Sigmoid colon (tissue), 6 donors: ENCODE measurements at regions not wholly inside any gene's neighbourhood (a gene's known extent, or its start where the extent isn't known, plus 50 kb on each side); places are given as distances from the start of the nearest gene placed in this dataset.

ENCODE experiments used
- DNase-seq: peaks from one replicate; pipeline ENCODE4 v3.0.0-alpha.2; 2019
- H3K27ac ChIP-seq, 4 donors: fragments of 200-600 bp; sonication (generic); one replicate each; pipeline ENCODE4 v1.5.1; 2016 to 2019; ENCODE audit warnings: mild to moderate bottlenecking in 1 of 4
- H3K27me3 ChIP-seq, 3 donors: fragments of 200-600 bp; sonication (generic); one replicate each; pipeline ENCODE4 v1.5.1; 2019; ENCODE audit warnings: mild to moderate bottlenecking in 1 of 3
- H3K36me3 ChIP-seq, 4 donors: fragments of 200-600 bp; sonication (generic); one replicate each; pipeline ENCODE4 v1.5.1; 2016 to 2019
- H3K4me1 ChIP-seq, 4 donors: fragments of 200-600 bp; sonication (generic); one replicate each; pipeline ENCODE4 v1.5.1; 2017 to 2019
- H3K4me3 ChIP-seq, 4 donors: fragments of 200-600 bp; sonication (generic); one replicate each; pipeline ENCODE4 v1.5.1; 2017 to 2019; ENCODE audit warnings: mild to moderate bottlenecking in 2 of 4, moderate library complexity in 1 of 4
- H3K9me3 ChIP-seq, 4 donors: fragments of 200-600 bp in 3 of 4; sonication (generic) in 3 of 4; one replicate each; pipeline versions ENCODE4 v1.5.1 to v1.6.1; 2013 to 2019
- EP300 ChIP-seq, 4 donors: sonication (generic); formaldehyde crosslinking; IDR thresholded peaks; one replicate each; pipeline ENCODE4 v1.6.1; 2017; ENCODE audit warnings: antibody characterized with exemption in 4 of 4
- POLR2A ChIP-seq, 2 donors: fragments of 450-650 bp; IDR thresholded peaks; one replicate each; pipeline ENCODE4 v1.6.1; 2016; ENCODE audit warnings: antibody characterized with exemption in 2 of 2, mild to moderate bottlenecking in 2 of 2, moderate library complexity in 2 of 2
- POLR2AphosphoS5 ChIP-seq, 4 donors: sonication (generic); formaldehyde crosslinking; IDR thresholded peaks; one replicate each; pipeline ENCODE4 v1.6.1; 2017; ENCODE audit warnings: antibody characterized with exemption in 4 of 4
- WGBS, 2 donors: extraction: QIAGEN DNeasy Blood & Tissue Kit; methylation state at CpG; one replicate each; pipeline ENCODE4 v1.1.7; 2013; 5-methylcytosine and 5-hydroxymethylcytosine counted together
- intact Hi-C: fragments of 100-400 bp; cut with DNase I; formaldehyde crosslinking; loops from one replicate; pipeline ENCODE4 v1.15.1; 2023
- TF ChIP-seq, protein P1 (sequence below), 4 experiments: fragments of 450-650 bp in 3 of 4; fragments of 200-600 bp in 1 of 4; IDR thresholded peaks; one replicate each; pipeline ENCODE4 v1.5.1; 2016 to 2019; ENCODE audit warnings: antibody characterized with exemption in 4 of 4, mild to moderate bottlenecking in 3 of 4, moderate library complexity in 2 of 4
- donor health status: healthy with polysubstance abuse.
- donor health status: healthy.

DNA sequence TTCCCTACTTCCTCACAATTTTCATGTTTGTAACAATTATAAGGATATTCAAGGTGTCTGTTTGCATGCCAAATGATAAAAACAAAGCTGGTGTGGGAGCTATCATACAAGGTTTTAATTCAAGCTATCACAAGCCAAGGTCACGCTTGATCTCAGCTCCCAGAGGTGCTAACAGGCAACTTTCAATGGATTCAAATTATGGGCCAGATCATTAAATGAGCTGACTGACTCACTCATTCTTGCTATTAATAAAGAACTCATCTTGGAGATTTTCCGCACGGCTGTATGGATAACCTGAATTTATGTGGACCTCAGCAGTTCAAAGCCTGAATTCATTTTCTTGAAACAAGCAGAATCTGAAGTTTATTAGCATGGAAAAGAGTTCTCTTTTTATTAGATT, 267.3 kb upstream of the CDH6 start:
- Histone ChIP-seq H3K27me3 (no peaks in the 10 kb centered on the region), H3K27ac (no peak overlapping the region), H3K4me3 (no peak overlapping the region), H3K4me1 (no peaks in the 10 kb centered on the region), H3K36me3 (no peaks in the 10 kb centered on the region), H3K9me3 (peaks cover 0 to 5% (median 0%) of the 10 kb centered on the region in 4 donors)
- DNase-seq: no peak
- TF ChIP-seq POLR2A (IDR thresholded peaks at IDR 0.05) (no peak), EP300 (IDR thresholded peaks at IDR 0.05) (no peak), POLR2AphosphoS5 (IDR thresholded peaks at IDR 0.05) (no peak)
- TF ChIP-seq, protein P1, sequence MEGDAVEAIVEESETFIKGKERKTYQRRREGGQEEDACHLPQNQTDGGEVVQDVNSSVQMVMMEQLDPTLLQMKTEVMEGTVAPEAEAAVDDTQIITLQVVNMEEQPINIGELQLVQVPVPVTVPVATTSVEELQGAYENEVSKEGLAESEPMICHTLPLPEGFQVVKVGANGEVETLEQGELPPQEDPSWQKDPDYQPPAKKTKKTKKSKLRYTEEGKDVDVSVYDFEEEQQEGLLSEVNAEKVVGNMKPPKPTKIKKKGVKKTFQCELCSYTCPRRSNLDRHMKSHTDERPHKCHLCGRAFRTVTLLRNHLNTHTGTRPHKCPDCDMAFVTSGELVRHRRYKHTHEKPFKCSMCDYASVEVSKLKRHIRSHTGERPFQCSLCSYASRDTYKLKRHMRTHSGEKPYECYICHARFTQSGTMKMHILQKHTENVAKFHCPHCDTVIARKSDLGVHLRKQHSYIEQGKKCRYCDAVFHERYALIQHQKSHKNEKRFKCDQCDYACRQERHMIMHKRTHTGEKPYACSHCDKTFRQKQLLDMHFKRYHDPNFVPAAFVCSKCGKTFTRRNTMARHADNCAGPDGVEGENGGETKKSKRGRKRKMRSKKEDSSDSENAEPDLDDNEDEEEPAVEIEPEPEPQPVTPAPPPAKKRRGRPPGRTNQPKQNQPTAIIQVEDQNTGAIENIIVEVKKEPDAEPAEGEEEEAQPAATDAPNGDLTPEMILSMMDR (IDR thresholded peaks at IDR 0.05): no peak
- WGBS, 2 donors: 91 to 94% methylated on average over 3 of the region's 3 CpGs
- intact Hi-C loops: no loop called here

DNA sequence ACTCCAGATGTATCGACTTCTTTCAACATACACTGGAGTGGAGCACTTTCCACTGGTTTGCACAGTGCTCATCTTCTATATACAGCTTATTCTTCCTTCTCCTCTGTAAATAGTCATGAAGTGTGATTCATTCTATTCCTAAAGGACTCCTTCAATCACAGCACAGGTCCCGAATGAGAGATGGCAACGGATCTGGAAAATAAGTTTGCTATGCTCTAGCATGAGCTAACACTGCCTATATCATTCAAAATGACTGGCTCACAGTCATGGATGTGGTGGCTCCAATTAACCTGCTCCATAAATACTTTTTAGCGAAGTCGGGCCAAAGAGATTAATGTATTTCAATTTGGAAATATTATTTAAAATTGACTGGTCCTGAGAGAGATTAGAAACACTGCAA, 272.1 kb upstream of the CDH6 start:
- no peak for TF ChIP-seq POLR2A (IDR thresholded peaks at IDR 0.05)
- TF ChIP-seq, protein P1 (IDR thresholded peaks at IDR 0.05): no peak
- TF ChIP-seq POLR2AphosphoS5 (IDR thresholded peaks at IDR 0.05): no peak
- DNase-seq: no peak
- no peaks in the 10 kb centered on the region for H3K27me3 ChIP-seq
- no peaks in the 10 kb centered on the region for H3K36me3 ChIP-seq
- intact Hi-C loops: no loop called here
- H3K27ac ChIP-seq: no peak overlapping the region
- WGBS, 2 donors: 91% methylated on average over 5 of the region's 5 CpGs
- H3K4me1 ChIP-seq: no peaks in the 10 kb centered on the region
- H3K4me3 ChIP-seq: no peak overlapping the region
- H3K9me3 ChIP-seq: peaks cover 0 to 5% (median 0%) of the 10 kb centered on the region in 4 donors

DNA sequence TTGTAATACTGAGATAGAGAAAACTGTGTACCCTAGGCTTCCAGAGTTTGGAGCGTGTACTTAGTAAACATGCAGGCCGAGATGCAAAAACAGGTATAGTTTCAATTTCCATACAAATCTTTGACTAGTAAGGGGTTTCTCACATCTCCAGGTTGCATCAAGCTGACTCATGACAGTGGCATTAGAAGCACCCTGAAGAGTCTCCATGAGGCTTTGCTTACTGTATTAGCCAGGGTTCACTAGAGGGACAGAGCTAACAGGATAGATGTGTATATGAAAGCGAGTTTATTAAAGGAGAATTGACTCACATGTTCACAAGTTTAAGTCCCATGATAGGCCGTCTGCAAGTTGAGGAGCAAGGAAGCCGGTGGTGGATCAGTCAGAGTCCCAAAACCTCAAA, 275.3 kb upstream of the CDH6 start:
- 82 to 84% methylated on average over 5 of the region's 5 CpGs for WGBS, 2 donors
- H3K4me1 ChIP-seq: no peaks in the 10 kb centered on the region
- no peak for DNase-seq
- H3K9me3 ChIP-seq: no peaks in the 10 kb centered on the region
- H3K36me3 ChIP-seq: no peaks in the 10 kb centered on the region
- H3K27ac ChIP-seq: no peak overlapping the region
- H3K4me3 ChIP-seq: no peak overlapping the region
- intact Hi-C loops: no loop called here
- no peaks in the 10 kb centered on the region for H3K27me3 ChIP-seq
- TF ChIP-seq POLR2AphosphoS5 (IDR thresholded peaks at IDR 0.05): no peak
- TF ChIP-seq, protein P1 (IDR thresholded peaks at IDR 0.05): no peak

DNA sequence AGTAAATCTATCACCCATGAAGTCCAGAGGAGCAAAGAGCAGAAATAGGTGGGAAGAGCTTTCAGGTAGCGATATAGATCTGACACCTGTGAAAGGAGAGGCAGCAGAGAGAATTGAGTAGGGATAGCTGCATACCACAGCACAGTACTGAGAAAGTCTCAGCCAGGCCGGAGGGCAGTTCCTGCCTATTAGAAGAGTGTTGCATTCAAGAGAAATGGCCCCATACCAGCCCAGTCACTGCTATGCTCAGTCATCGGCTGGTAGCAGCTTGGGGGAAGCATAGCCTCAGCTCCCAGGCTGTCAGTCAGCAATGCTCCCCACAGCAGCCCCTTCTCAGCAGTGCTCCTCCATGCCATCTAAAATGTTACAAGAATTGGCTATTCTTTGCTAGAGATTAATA, 285.1 kb upstream of the CDH6 start:
- H3K4me3 ChIP-seq: no peak overlapping the region
- no peaks in the 10 kb centered on the region for H3K27me3 ChIP-seq
- no peaks in the 10 kb centered on the region for H3K36me3 ChIP-seq
- no peak overlapping the region for H3K27ac ChIP-seq
- intact Hi-C loops: no loop called here
- no peaks in the 10 kb centered on the region for H3K9me3 ChIP-seq
- no peaks in the 10 kb centered on the region for H3K4me1 ChIP-seq
- no peak for DNase-seq
- TF ChIP-seq EP300 (IDR thresholded peaks at IDR 0.05) (no peak), POLR2AphosphoS5 (IDR thresholded peaks at IDR 0.05) (no peak), POLR2A (IDR thresholded peaks at IDR 0.05) (no peak)
- TF ChIP-seq, protein P1 (IDR thresholded peaks at IDR 0.05): no peak
- 76 to 95% methylated on average over 3 of the region's 3 CpGs for WGBS, 2 donors

DNA sequence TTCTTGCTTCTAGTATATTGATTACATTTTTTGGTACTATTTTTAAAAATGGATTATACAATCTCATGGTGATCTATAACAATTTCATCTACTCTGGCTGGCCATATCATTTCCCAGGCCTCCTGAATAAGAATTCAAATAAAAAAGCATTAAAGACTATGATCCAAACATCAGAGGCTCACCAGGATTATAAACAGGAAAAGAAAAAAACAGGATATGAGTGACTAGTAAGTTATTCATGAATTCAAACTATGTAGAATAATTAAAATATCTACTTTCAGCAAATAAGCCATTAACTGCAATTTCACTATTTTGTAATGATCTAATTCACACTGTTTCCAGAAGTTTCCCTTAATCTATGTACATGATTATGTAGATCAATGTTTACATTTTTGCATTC, 293.1 kb upstream of the CDH6 start:
- H3K36me3 ChIP-seq: no peaks in the 10 kb centered on the region
- no peak for DNase-seq
- intact Hi-C loops: no loop called here
- H3K4me3 ChIP-seq: no peak overlapping the region
- no peaks in the 10 kb centered on the region for H3K27me3 ChIP-seq
- TF ChIP-seq EP300 (IDR thresholded peaks at IDR 0.05): no peak
- TF ChIP-seq POLR2A (IDR thresholded peaks at IDR 0.05): no peak
- TF ChIP-seq POLR2AphosphoS5 (IDR thresholded peaks at IDR 0.05): no peak
- TF ChIP-seq, protein P1 (IDR thresholded peaks at IDR 0.05): no peak
- H3K4me1 ChIP-seq: no peaks in the 10 kb centered on the region
- no peaks in the 10 kb centered on the region for H3K9me3 ChIP-seq
- no peak overlapping the region for H3K27ac ChIP-seq
